Nephron (organoid): ENCODE measurements at regions not wholly inside any gene's neighbourhood (a gene's known extent, or its start where the extent isn't known, plus 50 kb on each side); places are given as distances from the start of the nearest gene placed in this dataset.

ENCODE experiments used
- H3K27ac Mint-ChIP-seq, 3 experiments: 2 replicates each; pipeline ENCODE4 v1.8.0; 2020; ENCODE audit warnings: mixed read lengths in 3 of 3, mild to moderate bottlenecking in 2 of 3, moderate library complexity in 1 of 3
- H3K27me3 Mint-ChIP-seq: 2 replicates; pipeline ENCODE4 v1.8.0; 2021; ENCODE audit warnings: low read depth, mild to moderate bottlenecking, moderate library complexity, mixed read lengths
- H3K36me3 Mint-ChIP-seq: 2 replicates; pipeline ENCODE4 v1.8.0; 2020; ENCODE audit warnings: low read depth, mixed read lengths
- H3K4me1 Mint-ChIP-seq: 2 replicates; pipeline ENCODE4 v1.8.0; 2020; ENCODE audit warnings: mixed read lengths
- H3K4me3 Mint-ChIP-seq, 3 experiments: 2 replicates each; pipeline ENCODE4 v1.8.0; 2020; ENCODE audit warnings: mild to moderate bottlenecking in 3 of 3, mixed read lengths in 3 of 3, moderate library complexity in 2 of 3
- H3K9me3 Mint-ChIP-seq: 2 replicates; pipeline ENCODE4 v1.8.0; 2020; ENCODE audit warnings: mixed read lengths
- TF ChIP-seq, protein P1 (sequence below), 3 experiments: fragments of 200-600 bp; sonication (generic); IDR thresholded peaks; one replicate each; pipeline ENCODE4 v1.5.0; 2021; ENCODE audit warnings: antibody characterized with exemption in 3 of 3; ENCODE audit not compliant: unreplicated experiment in 3 of 3

DNA sequence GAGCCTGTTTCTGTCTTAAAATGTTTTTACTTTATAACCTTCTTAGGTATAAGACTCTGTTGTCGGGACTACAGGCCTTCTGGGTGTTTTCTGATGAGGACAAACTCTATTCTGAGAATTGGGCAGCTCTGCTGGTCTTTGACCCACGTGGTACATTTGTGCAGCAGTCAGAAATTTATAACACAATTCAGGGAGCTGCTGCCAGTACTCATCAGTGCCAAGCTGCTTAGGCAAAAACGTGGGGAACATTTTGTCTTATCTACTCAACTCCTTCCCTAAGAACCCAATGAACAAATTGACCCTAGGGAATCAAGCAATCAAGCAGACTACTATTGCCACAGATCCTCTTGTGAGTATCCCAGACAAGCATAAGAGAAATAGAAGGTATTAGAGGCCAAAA lies 180.7 kb upstream of the PDZRN3 start:
- no peak overlapping the region for H3K4me3 Mint-ChIP-seq
- H3K27me3 Mint-ChIP-seq: peaks cover 14% of the 10 kb centered on the region
- H3K27ac Mint-ChIP-seq: no peak overlapping the region
- peaks cover 35% of the 10 kb centered on the region for H3K4me1 Mint-ChIP-seq
- H3K36me3 Mint-ChIP-seq: peaks cover 4% of the 10 kb centered on the region
- peaks cover 3% of the 10 kb centered on the region for H3K9me3 Mint-ChIP-seq
- TF ChIP-seq, protein P1, sequence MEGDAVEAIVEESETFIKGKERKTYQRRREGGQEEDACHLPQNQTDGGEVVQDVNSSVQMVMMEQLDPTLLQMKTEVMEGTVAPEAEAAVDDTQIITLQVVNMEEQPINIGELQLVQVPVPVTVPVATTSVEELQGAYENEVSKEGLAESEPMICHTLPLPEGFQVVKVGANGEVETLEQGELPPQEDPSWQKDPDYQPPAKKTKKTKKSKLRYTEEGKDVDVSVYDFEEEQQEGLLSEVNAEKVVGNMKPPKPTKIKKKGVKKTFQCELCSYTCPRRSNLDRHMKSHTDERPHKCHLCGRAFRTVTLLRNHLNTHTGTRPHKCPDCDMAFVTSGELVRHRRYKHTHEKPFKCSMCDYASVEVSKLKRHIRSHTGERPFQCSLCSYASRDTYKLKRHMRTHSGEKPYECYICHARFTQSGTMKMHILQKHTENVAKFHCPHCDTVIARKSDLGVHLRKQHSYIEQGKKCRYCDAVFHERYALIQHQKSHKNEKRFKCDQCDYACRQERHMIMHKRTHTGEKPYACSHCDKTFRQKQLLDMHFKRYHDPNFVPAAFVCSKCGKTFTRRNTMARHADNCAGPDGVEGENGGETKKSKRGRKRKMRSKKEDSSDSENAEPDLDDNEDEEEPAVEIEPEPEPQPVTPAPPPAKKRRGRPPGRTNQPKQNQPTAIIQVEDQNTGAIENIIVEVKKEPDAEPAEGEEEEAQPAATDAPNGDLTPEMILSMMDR (IDR thresholded peaks at IDR 0.05; ENCODE audit: unreplicated experiment in 3 of 3): no peak

- Mint-ChIP-seq H3K27ac (no peak overlapping the region), H3K9me3 (peaks cover 5% of the 10 kb centered on the region), H3K36me3 (peaks cover 4% of the 10 kb centered on the region), H3K27me3 (peaks cover 11% of the 10 kb centered on the region), H3K4me1 (peaks cover 37% of the 10 kb centered on the region), H3K4me3 (no peak overlapping the region)
- TF ChIP-seq, protein P1 (IDR thresholded peaks at IDR 0.05; ENCODE audit: unreplicated experiment in 3 of 3): no peak
Measured at GRCh38 chr3:73804204-73804603, 179.5 kb upstream of the PDZRN3 start.

DNA sequence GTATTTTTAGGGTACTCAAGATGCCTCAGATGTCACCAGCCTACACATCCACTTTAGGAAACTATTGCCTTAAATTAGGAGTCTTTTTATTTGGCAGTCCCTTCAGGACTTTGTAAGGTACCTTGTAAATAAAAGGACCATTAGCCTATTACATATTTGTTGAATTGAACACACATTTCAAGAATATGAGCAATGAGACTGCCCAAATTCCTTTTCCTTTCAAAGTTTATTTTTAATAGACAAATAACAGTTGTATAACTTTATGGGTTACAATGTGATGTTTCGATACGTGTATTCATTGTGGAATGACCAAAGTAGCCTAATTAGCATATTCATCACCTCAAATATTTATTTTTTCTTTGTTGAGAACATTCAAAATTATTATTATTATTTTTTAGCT lies 176.7 kb upstream of the PDZRN3 start:
- peaks cover 2% of the 10 kb centered on the region for H3K36me3 Mint-ChIP-seq
- peaks cover 2% of the 10 kb centered on the region for H3K27me3 Mint-ChIP-seq
- H3K4me3 Mint-ChIP-seq: no peak overlapping the region

GRCh38 chr3:73797311-73797710 lies 172.6 kb upstream of the PDZRN3 start:
- H3K36me3 Mint-ChIP-seq: no peaks in the 10 kb centered on the region
- H3K27me3 Mint-ChIP-seq: no peaks in the 10 kb centered on the region
- H3K9me3 Mint-ChIP-seq: peaks cover 6% of the 10 kb centered on the region
- no peak overlapping the region for H3K27ac Mint-ChIP-seq
- H3K4me3 Mint-ChIP-seq: no peak overlapping the region
- TF ChIP-seq, protein P1 (IDR thresholded peaks at IDR 0.05; ENCODE audit: unreplicated experiment in 3 of 3): no peak
- peaks cover 58% of the 10 kb centered on the region for H3K4me1 Mint-ChIP-seq

More for the DNA sequence above, 176.7 kb upstream of the PDZRN3 start:
- TF ChIP-seq, protein P1 (IDR thresholded peaks at IDR 0.05; ENCODE audit: unreplicated experiment in 3 of 3): no peak
- Mint-ChIP-seq H3K9me3 (peaks cover 5% of the 10 kb centered on the region), H3K4me1 (peaks cover 48% of the 10 kb centered on the region), H3K27ac (no peak overlapping the region)

GRCh38 chr3:73796382-73796781 lies 171.6 kb upstream of the PDZRN3 start:
- Mint-ChIP-seq H3K36me3 (no peaks in the 10 kb centered on the region), H3K9me3 (peaks cover 6% of the 10 kb centered on the region), H3K27me3 (no peaks in the 10 kb centered on the region), H3K4me1 (peaks cover 54% of the 10 kb centered on the region), H3K27ac (peak overlapping the region; percentile 10 to 60 (median 50)), H3K4me3 (no peak overlapping the region)
- TF ChIP-seq, protein P1 (IDR thresholded peaks at IDR 0.05; ENCODE audit: unreplicated experiment in 3 of 3): no peak

GRCh38 chr3:73791356-73791755 lies 166.6 kb upstream of the PDZRN3 start:
- Mint-ChIP-seq H3K27ac (no peak overlapping the region), H3K9me3 (peaks cover 3% of the 10 kb centered on the region), H3K4me3 (no peak overlapping the region), H3K36me3 (no peaks in the 10 kb centered on the region), H3K27me3 (peaks cover 6% of the 10 kb centered on the region), H3K4me1 (peaks cover 32% of the 10 kb centered on the region)
- TF ChIP-seq, protein P1 (IDR thresholded peaks at IDR 0.05; ENCODE audit: unreplicated experiment in 3 of 3): no peak
